ENCODE measurements at regions not wholly inside any gene's neighbourhood (a gene's known extent, or its start where the extent isn't known, plus 50 kb on each side); places are given as distances from the start of the nearest gene placed in this dataset.

DNA sequence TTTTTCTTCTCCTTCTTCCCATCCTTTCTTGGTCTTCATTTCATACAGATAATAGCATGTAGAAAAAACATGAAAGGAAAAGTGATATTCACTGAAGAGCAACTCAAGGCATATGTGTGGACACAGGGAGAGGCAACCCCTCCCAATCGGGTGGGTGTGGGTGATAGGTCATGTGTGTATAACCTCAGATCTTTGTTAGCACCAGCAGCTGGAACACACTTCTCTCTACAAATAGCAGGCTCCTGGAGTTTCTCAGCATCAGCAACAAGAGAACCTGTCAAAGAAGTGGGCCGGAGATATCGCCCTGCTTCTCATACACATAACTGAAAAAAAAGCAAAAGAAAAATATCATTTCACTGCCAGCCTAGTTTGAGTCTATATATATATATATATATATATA, 426.4 kb downstream of the DTWD2 start:
- Histone ChIP-seq H2AFZ (ENCODE audit: control insufficient read depth, low read depth, low read length) (no peak overlapping the region), H3K9me3 (replicated peaks; ENCODE audit: control insufficient read depth, insufficient read depth, low read length) (no peaks in the 10 kb centered on the region), H3K4me2 (ENCODE audit: control insufficient read depth, insufficient read depth) (no peak overlapping the region), H3K4me3 (no peak overlapping the region), H3K27ac (ENCODE audit: control insufficient read depth, insufficient read depth) (no peak overlapping the region), H3K36me3 (ENCODE audit: control insufficient read depth in 2 of 2, insufficient read depth in 2 of 2, low read length in 1 of 2) (no peaks in the 10 kb centered on the region), H3K27me3 (replicated peaks in 1 of 2; ENCODE audit: control insufficient read depth in 2 of 2, insufficient read depth in 2 of 2, low read length in 1 of 2) (no peaks in the 10 kb centered on the region), H3K9ac (ENCODE audit: control insufficient read depth, insufficient read depth, low read length) (no peak overlapping the region), H4K20me1 (ENCODE audit: control insufficient read depth, insufficient read depth) (no peaks in the 10 kb centered on the region), H3K79me2 (ENCODE audit: control insufficient read depth, insufficient read depth, low read length) (no peaks in the 10 kb centered on the region), H3K4me1 (ENCODE audit: control insufficient read depth, insufficient read depth, low read length) (no peaks in the 10 kb centered on the region)
- ChIA-PET SMC1A (ENCODE audit: uncharacterized antibody, unreplicated experiment) (interaction anchor here (1.7 kb wide), 1 partner anchor 13 kb away, joined by 3 read pairs; no protein-coding TSS in a partner anchor), CTCF (no interaction called here), POLR2A (no interaction called here), RAD21 (ENCODE audit: unreplicated experiment) (no interaction called here)
- TF ChIP-seq CHD1 (IDR thresholded peaks at IDR 0.05; ENCODE audit: low read depth, low read length) (no peak), PML (IDR thresholded peaks at IDR 0.05; ENCODE audit: low read length) (no peak), IKZF2 (IDR thresholded peaks at IDR 0.05) (no peak), HCFC1 (IDR thresholded peaks at IDR 0.05; ENCODE audit: low read length) (no peak), NFYB (IDR thresholded peaks at IDR 0.05; ENCODE audit: insufficient read depth, low read depth, low read length) (no peak), ZBED1 (IDR thresholded peaks at IDR 0.05; ENCODE audit: borderline replicate concordance) (no peak), HDAC6 (IDR thresholded peaks at IDR 0.05; ENCODE audit: unreplicated experiment) (no peak), CREB1 (IDR thresholded peaks at IDR 0.05; ENCODE audit: low read depth) (no peak), RCOR1 (conservative IDR thresholded peaks at IDR 0.05; ENCODE audit: low read depth, low read length) (no peak), ATF7 (IDR thresholded peaks at IDR 0.05; ENCODE audit: low read depth) (no peak), POLR2AphosphoS5 (IDR thresholded peaks at IDR 0.05; ENCODE audit: low read length) (no peak)
- TF ChIP-seq, protein P1, sequence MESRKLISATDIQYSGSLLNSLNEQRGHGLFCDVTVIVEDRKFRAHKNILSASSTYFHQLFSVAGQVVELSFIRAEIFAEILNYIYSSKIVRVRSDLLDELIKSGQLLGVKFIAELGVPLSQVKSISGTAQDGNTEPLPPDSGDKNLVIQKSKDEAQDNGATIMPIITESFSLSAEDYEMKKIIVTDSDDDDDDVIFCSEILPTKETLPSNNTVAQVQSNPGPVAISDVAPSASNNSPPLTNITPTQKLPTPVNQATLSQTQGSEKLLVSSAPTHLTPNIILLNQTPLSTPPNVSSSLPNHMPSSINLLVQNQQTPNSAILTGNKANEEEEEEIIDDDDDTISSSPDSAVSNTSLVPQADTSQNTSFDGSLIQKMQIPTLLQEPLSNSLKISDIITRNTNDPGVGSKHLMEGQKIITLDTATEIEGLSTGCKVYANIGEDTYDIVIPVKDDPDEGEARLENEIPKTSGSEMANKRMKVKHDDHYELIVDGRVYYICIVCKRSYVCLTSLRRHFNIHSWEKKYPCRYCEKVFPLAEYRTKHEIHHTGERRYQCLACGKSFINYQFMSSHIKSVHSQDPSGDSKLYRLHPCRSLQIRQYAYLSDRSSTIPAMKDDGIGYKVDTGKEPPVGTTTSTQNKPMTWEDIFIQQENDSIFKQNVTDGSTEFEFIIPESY (IDR thresholded peaks at IDR 0.05) = no peak
- TF ChIP-seq, protein P2, sequence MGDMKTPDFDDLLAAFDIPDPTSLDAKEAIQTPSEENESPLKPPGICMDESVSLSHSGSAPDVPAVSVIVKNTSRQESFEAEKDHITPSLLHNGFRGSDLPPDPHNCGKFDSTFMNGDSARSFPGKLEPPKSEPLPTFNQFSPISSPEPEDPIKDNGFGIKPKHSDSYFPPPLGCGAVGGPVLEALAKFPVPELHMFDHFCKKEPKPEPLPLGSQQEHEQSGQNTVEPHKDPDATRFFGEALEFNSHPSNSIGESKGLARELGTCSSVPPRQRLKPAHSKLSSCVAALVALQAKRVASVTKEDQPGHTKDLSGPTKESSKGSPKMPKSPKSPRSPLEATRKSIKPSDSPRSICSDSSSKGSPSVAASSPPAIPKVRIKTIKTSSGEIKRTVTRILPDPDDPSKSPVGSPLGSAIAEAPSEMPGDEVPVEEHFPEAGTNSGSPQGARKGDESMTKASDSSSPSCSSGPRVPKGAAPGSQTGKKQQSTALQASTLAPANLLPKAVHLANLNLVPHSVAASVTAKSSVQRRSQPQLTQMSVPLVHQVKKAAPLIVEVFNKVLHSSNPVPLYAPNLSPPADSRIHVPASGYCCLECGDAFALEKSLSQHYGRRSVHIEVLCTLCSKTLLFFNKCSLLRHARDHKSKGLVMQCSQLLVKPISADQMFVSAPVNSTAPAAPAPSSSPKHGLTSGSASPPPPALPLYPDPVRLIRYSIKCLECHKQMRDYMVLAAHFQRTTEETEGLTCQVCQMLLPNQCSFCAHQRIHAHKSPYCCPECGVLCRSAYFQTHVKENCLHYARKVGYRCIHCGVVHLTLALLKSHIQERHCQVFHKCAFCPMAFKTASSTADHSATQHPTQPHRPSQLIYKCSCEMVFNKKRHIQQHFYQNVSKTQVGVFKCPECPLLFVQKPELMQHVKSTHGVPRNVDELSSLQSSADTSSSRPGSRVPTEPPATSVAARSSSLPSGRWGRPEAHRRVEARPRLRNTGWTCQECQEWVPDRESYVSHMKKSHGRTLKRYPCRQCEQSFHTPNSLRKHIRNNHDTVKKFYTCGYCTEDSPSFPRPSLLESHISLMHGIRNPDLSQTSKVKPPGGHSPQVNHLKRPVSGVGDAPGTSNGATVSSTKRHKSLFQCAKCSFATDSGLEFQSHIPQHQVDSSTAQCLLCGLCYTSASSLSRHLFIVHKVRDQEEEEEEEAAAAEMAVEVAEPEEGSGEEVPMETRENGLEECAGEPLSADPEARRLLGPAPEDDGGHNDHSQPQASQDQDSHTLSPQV (IDR thresholded peaks at IDR 0.05) = no peak
- DNase-seq (ENCODE audit: low read depth, low spot score) = no peak
- intact Hi-C loops (cut with micrococcal nuclease; ENCODE audit: unreplicated experiment) (no loop called here), in situ Hi-C loops (cut with MboI) (no loop called here)
- 36% methylated on average over 3 of the region's 3 CpGs for WGBS (ENCODE audit: insufficient coverage, insufficient replicate concordance, low lambda C conversion rate, missing lambda C conversion rate)
- BruUV-seq (replicated peaks) = no TSS peak
- no peak for ATAC-seq
- FAIRE-seq = no peak

Data from GM12878 (cell line).